A673 (cell line): ENCODE measurements at regions not wholly inside any gene's neighbourhood (a gene's known extent, or its start where the extent isn't known, plus 50 kb on each side); places are given as distances from the start of the nearest gene placed in this dataset.

Experiments
- BruUV-seq: library from RNA; stranded (reverse); fragments of 400-500 nt; replicated peaks from 2 replicates; lab custom pipeline; 2021; lab: Mats Ljungman, UMichigan
- CTCF ChIA-PET: fragments of 300-600 bp; sonication (Branson Sonifier 250); formaldehyde crosslinking; loops from one replicate; lab custom pipeline; 2022; ENCODE audit warnings: antibody characterized with exemption; lab: Charles Lee
- POLR2A ChIA-PET: fragments of 300-600 bp; sonication (Branson Sonifier 250); formaldehyde crosslinking; loops from one replicate; lab custom pipeline; 2022; ENCODE audit warnings: antibody characterized with exemption; ENCODE audit not compliant: low non-redundant PET; lab: Charles Lee
- DNase-seq: peaks from one replicate; pipeline ENCODE4 v3.0.0-alpha.2; 2015; ENCODE audit warnings: low spot score
- H3K27ac ChIP-seq: fragments of 200-600 bp; sonication (generic); 2 replicates; pipeline ENCODE4 v1.5.1; 2016; ENCODE audit warnings: mixed run types, low read depth, mild to moderate bottlenecking, mixed read lengths, antibody characterized with exemption, low read length; ENCODE audit not compliant: poor library complexity, severe bottlenecking
- H3K27me3 ChIP-seq: fragments of 200-600 bp; sonication (generic); replicated peaks from 2 replicates; pipeline ENCODE4 v1.6.1; 2017; ENCODE audit warnings: mixed run types, low read depth, mild to moderate bottlenecking, mixed read lengths, antibody characterized with exemption, low read length; ENCODE audit not compliant: insufficient read depth, poor library complexity
- H3K36me3 ChIP-seq: fragments of 200-600 bp; sonication (generic); 2 replicates; pipeline ENCODE4 v1.6.1; 2016; ENCODE audit warnings: mixed run types, mild to moderate bottlenecking, mixed read lengths, antibody characterized with exemption, low read length; ENCODE audit not compliant: insufficient read depth, poor library complexity, severe bottlenecking
- H3K4me1 ChIP-seq: fragments of 200-600 bp; sonication (generic); 2 replicates; pipeline ENCODE4 v1.6.1; 2017; ENCODE audit warnings: mixed run types, mild to moderate bottlenecking, mixed read lengths, antibody characterized with exemption, low read length; ENCODE audit not compliant: insufficient read depth, poor library complexity, severe bottlenecking
- H3K4me3 ChIP-seq: fragments of 200-600 bp; sonication (generic); 2 replicates; pipeline ENCODE4 v1.5.1; 2016; ENCODE audit warnings: low read depth, mixed run types, mild to moderate bottlenecking, mixed read lengths, low read length; ENCODE audit not compliant: poor library complexity, severe bottlenecking
- H3K9me3 ChIP-seq: fragments of 200-600 bp; sonication (generic); 2 replicates; pipeline ENCODE4 v1.6.1; 2016; ENCODE audit warnings: mixed run types, low read depth, mild to moderate bottlenecking, mixed read lengths, antibody characterized with exemption, low read length; ENCODE audit not compliant: poor library complexity, severe bottlenecking
- EZH2 ChIP-seq: fragments of 200-600 bp; sonication (generic); IDR thresholded peaks from 2 replicates; pipeline ENCODE4 v1.6.1; 2017; ENCODE audit warnings: borderline replicate concordance, low read depth, mild to moderate bottlenecking, mixed read lengths, antibody characterized with exemption, low read length; ENCODE audit not compliant: poor library complexity, severe bottlenecking
- intact Hi-C: fragments of 100-400 bp; cut with micrococcal nuclease; formaldehyde crosslinking; loops from one replicate; pipeline ENCODE4 v1.10.0; 2022; ENCODE audit not compliant: unreplicated experiment
- TF ChIP-seq, protein P1 (sequence below): fragments of 300-800, 200-600 bp; sonication (generic); conservative IDR thresholded peaks from 2 replicates; pipeline ENCODE4 v1.5.1; 2017; ENCODE audit warnings: low read depth, mild to moderate bottlenecking, antibody characterized with exemption, low read length, moderate library complexity, mixed read lengths

DNA sequence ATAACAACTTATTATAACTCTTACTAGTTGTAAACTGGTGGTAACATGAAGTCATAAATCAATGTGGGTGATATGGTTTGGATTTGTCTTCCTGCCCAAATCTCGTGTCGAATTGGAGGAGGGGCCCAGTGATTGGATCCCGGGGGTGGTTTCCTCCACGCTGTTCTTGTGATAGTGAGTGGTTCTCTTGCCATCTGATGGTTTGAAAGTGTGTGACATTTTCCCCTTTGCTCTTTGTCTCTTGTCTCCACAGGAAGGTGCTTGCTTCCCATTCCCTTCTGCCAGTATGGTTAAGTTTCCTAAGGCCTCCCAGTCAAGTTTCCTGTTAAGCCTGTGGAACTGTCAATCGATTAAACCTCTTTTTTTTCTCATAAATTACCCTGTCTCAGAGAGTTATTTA lies 321.6 kb downstream of the DSEL start:
- no peaks in the 10 kb centered on the region for H3K4me1 ChIP-seq
- H3K36me3 ChIP-seq: no peaks in the 10 kb centered on the region
- ChIA-PET POLR2A (no interaction called here), CTCF (no interaction called here)
- intact Hi-C loops: loop anchor here (10.0 kb wide), 1 partner anchor 1260 kb away; no protein-coding TSS in a partner anchor
- no peaks in the 10 kb centered on the region for H3K9me3 ChIP-seq
- no peaks in the 10 kb centered on the region for H3K27me3 ChIP-seq
- H3K4me3 ChIP-seq: no peak overlapping the region
- TF ChIP-seq, protein P1, sequence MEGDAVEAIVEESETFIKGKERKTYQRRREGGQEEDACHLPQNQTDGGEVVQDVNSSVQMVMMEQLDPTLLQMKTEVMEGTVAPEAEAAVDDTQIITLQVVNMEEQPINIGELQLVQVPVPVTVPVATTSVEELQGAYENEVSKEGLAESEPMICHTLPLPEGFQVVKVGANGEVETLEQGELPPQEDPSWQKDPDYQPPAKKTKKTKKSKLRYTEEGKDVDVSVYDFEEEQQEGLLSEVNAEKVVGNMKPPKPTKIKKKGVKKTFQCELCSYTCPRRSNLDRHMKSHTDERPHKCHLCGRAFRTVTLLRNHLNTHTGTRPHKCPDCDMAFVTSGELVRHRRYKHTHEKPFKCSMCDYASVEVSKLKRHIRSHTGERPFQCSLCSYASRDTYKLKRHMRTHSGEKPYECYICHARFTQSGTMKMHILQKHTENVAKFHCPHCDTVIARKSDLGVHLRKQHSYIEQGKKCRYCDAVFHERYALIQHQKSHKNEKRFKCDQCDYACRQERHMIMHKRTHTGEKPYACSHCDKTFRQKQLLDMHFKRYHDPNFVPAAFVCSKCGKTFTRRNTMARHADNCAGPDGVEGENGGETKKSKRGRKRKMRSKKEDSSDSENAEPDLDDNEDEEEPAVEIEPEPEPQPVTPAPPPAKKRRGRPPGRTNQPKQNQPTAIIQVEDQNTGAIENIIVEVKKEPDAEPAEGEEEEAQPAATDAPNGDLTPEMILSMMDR: no peak
- no peak for TF ChIP-seq EZH2
- no TSS peak for BruUV-seq
- no peak overlapping the region for H3K27ac ChIP-seq
- DNase-seq: no peak

DNA sequence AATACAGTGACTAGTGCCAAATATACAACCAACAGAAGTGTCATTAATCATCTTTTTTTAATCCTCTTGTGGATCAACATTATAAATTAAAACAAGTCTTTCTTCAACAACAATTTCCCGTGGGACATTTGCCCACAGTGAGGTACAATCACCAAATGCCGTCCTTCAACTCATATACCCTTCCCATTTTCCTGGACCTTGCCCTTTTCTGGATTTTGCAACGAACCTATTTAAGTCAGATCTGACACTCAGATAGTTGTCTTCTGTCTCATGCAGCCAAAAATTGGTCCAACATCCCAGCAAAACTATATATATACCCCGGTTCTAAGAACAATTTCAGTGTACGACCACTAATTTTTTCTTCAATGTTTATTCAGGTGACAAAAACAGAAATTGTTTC lies 324.0 kb downstream of the DSEL start:
- Histone ChIP-seq H3K4me1 (no peaks in the 10 kb centered on the region), H3K27me3 (no peaks in the 10 kb centered on the region), H3K27ac (no peak overlapping the region), H3K9me3 (no peaks in the 10 kb centered on the region), H3K36me3 (no peaks in the 10 kb centered on the region), H3K4me3 (no peak overlapping the region)
- no TSS peak for BruUV-seq
- ChIA-PET POLR2A (no interaction called here), CTCF (no interaction called here)
- DNase-seq: no peak
- intact Hi-C loops: loop anchor here (10.0 kb wide), 1 partner anchor 1258 kb away; no protein-coding TSS in a partner anchor
- TF ChIP-seq EZH2: no peak
- TF ChIP-seq, protein P1: no peak

DNA sequence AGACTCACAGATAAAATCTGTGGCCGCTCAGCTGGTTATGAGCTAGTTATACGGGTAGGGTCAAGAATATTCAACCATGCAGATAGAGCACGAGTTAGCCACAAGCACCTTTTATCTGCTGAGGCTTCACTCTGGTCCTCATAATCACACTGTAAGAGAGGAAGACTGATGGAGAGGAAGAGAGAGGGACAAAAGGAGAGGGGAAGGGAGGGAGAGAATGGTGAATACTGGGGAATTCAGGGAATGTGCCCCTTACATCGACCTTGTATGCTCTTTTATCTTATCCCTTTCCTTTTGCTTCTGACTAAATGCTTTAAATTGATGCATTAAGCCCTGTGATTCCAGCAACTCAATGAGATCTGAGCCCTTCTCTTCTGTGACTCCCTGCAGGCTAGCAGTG lies 333.1 kb downstream of the DSEL start:
- POLR2A ChIA-PET: no interaction called here
- Histone ChIP-seq H3K27me3 (no peaks in the 10 kb centered on the region), H3K9me3 (no peaks in the 10 kb centered on the region), H3K36me3 (no peaks in the 10 kb centered on the region), H3K4me3 (no peak overlapping the region), H3K27ac (no peak overlapping the region), H3K4me1 (no peaks in the 10 kb centered on the region)
- intact Hi-C loops: no loop called here
- TF ChIP-seq EZH2: no peak
- TF ChIP-seq, protein P1: no peak
- BruUV-seq: no TSS peak
- no peak for DNase-seq
- CTCF ChIA-PET: no interaction called here
